ENCODE measurements at regions not wholly inside any gene's neighbourhood (a gene's known extent, or its start where the extent isn't known, plus 50 kb on each side); places are given as distances from the start of the nearest gene placed in this dataset.

GRCh38 chr5:162990856-162991497, 446.4 kb upstream of the CCNG1 start:
- Mint-ChIP-seq H3K27ac (no peak overlapping the region), H3K27me3 (no peaks in the 10 kb centered on the region), H3K9me3 (peaks cover 3% of the 10 kb centered on the region), H3K36me3 (ENCODE audit: low read depth) (no peaks in the 10 kb centered on the region), H3K4me3 (no peak overlapping the region), H3K4me1 (no peaks in the 10 kb centered on the region)
- intact Hi-C loops (cut with micrococcal nuclease), result no loop called here
- DNase-seq, result no peak

- Mint-ChIP-seq H3K4me1 (no peaks in the 10 kb centered on the region), H3K9me3 (peaks cover 3% of the 10 kb centered on the region), H3K4me3 (no peak overlapping the region), H3K27me3 (no peaks in the 10 kb centered on the region), H3K36me3 (ENCODE audit: low read depth) (no peaks in the 10 kb centered on the region), H3K27ac (no peak overlapping the region)
- no peak for DNase-seq
- intact Hi-C loops (cut with micrococcal nuclease), result no loop called here
Observed at GRCh38 chr5:162995568-162995967, 441.8 kb upstream of the CCNG1 start.

GRCh38 chr5:162996053-162996452, 441.3 kb upstream of the CCNG1 start:
- DNase-seq, result no peak
- Mint-ChIP-seq H3K9me3 (peaks cover 3% of the 10 kb centered on the region), H3K27ac (no peak overlapping the region), H3K4me1 (no peaks in the 10 kb centered on the region), H3K4me3 (no peak overlapping the region), H3K36me3 (ENCODE audit: low read depth) (no peaks in the 10 kb centered on the region), H3K27me3 (no peaks in the 10 kb centered on the region)
- intact Hi-C loops (cut with micrococcal nuclease), result no loop called here

GRCh38 chr5:163005949-163006348, 431.4 kb upstream of the CCNG1 start:
- no peak for DNase-seq
- Mint-ChIP-seq H3K27ac (no peak overlapping the region), H3K4me3 (no peak overlapping the region), H3K36me3 (ENCODE audit: low read depth) (no peaks in the 10 kb centered on the region), H3K4me1 (no peaks in the 10 kb centered on the region), H3K9me3 (peaks cover 4% of the 10 kb centered on the region), H3K27me3 (no peaks in the 10 kb centered on the region)
- intact Hi-C loops (cut with micrococcal nuclease), result no loop called here

GRCh38 chr5:163022582-163023128, 414.7 kb upstream of the CCNG1 start:
- Mint-ChIP-seq H3K4me1 (no peaks in the 10 kb centered on the region), H3K27ac (no peak overlapping the region), H3K4me3 (no peak overlapping the region), H3K27me3 (no peaks in the 10 kb centered on the region), H3K36me3 (ENCODE audit: low read depth) (no peaks in the 10 kb centered on the region), H3K9me3 (no peaks in the 10 kb centered on the region)
- intact Hi-C loops (cut with micrococcal nuclease), result no loop called here
- DNase-seq, result no peak

- Mint-ChIP-seq H3K27me3 (no peaks in the 10 kb centered on the region), H3K27ac (no peak overlapping the region), H3K4me3 (no peak overlapping the region), H3K9me3 (no peaks in the 10 kb centered on the region), H3K4me1 (no peaks in the 10 kb centered on the region), H3K36me3 (ENCODE audit: low read depth) (no peaks in the 10 kb centered on the region)
- intact Hi-C loops (cut with micrococcal nuclease), result no loop called here
- DNase-seq, result no peak
Observed at GRCh38 chr5:163023846-163024245, 413.5 kb upstream of the CCNG1 start.

- DNase-seq, result no peak
- Mint-ChIP-seq H3K4me3 (no peak overlapping the region), H3K36me3 (ENCODE audit: low read depth) (no peaks in the 10 kb centered on the region), H3K4me1 (no peaks in the 10 kb centered on the region), H3K27me3 (no peaks in the 10 kb centered on the region), H3K9me3 (no peaks in the 10 kb centered on the region), H3K27ac (no peak overlapping the region)
- intact Hi-C loops (cut with micrococcal nuclease), result no loop called here
Observed at GRCh38 chr5:163024936-163025335, 412.5 kb upstream of the CCNG1 start.

- Mint-ChIP-seq H3K27ac (no peak overlapping the region), H3K27me3 (no peaks in the 10 kb centered on the region), H3K9me3 (peaks cover 5% of the 10 kb centered on the region), H3K4me3 (no peak overlapping the region), H3K4me1 (no peaks in the 10 kb centered on the region), H3K36me3 (ENCODE audit: low read depth) (no peaks in the 10 kb centered on the region)
- intact Hi-C loops (cut with micrococcal nuclease), result no loop called here
- no peak for DNase-seq
Observed at GRCh38 chr5:163033656-163034055, 403.7 kb upstream of the CCNG1 start.

- H3K27ac Mint-ChIP-seq, result no peak overlapping the region
- no peaks in the 10 kb centered on the region for H3K27me3 Mint-ChIP-seq
- intact Hi-C loops (cut with micrococcal nuclease), result no loop called here
- no peak for DNase-seq
- H3K4me3 Mint-ChIP-seq, result no peak overlapping the region
- H3K36me3 Mint-ChIP-seq (ENCODE audit: low read depth), result no peaks in the 10 kb centered on the region
- no peaks in the 10 kb centered on the region for H3K9me3 Mint-ChIP-seq
- no peaks in the 10 kb centered on the region for H3K4me1 Mint-ChIP-seq
Observed at GRCh38 chr5:163041254-163041653, 396.1 kb upstream of the CCNG1 start.

GRCh38 chr5:163079618-163080017, 357.8 kb upstream of the CCNG1 start:
- Mint-ChIP-seq H3K4me1 (no peaks in the 10 kb centered on the region), H3K27ac (no peak overlapping the region), H3K9me3 (peaks cover 14% of the 10 kb centered on the region), H3K4me3 (no peak overlapping the region), H3K36me3 (ENCODE audit: low read depth) (no peaks in the 10 kb centered on the region), H3K27me3 (no peaks in the 10 kb centered on the region)
- intact Hi-C loops (cut with micrococcal nuclease), result no loop called here
- no peak for DNase-seq

GRCh38 chr5:163089230-163089629, 348.2 kb upstream of the CCNG1 start:
- no peak for DNase-seq
- Mint-ChIP-seq H3K4me3 (no peak overlapping the region), H3K27me3 (no peaks in the 10 kb centered on the region), H3K9me3 (no peaks in the 10 kb centered on the region), H3K36me3 (ENCODE audit: low read depth) (no peaks in the 10 kb centered on the region), H3K27ac (no peak overlapping the region), H3K4me1 (no peaks in the 10 kb centered on the region)
- intact Hi-C loops (cut with micrococcal nuclease), result no loop called here

GRCh38 chr5:163089926-163090325, 347.5 kb upstream of the CCNG1 start:
- DNase-seq, result no peak
- Mint-ChIP-seq H3K9me3 (no peaks in the 10 kb centered on the region), H3K4me3 (no peak overlapping the region), H3K4me1 (no peaks in the 10 kb centered on the region), H3K27ac (no peak overlapping the region), H3K27me3 (no peaks in the 10 kb centered on the region), H3K36me3 (ENCODE audit: low read depth) (no peaks in the 10 kb centered on the region)
- intact Hi-C loops (cut with micrococcal nuclease), result no loop called here

GRCh38 chr5:163094492-163095180, 342.8 kb upstream of the CCNG1 start:
- no peaks in the 10 kb centered on the region for H3K9me3 Mint-ChIP-seq
- no peak overlapping the region for H3K27ac Mint-ChIP-seq
- H3K4me3 Mint-ChIP-seq, result no peak overlapping the region
- no peaks in the 10 kb centered on the region for H3K4me1 Mint-ChIP-seq
- DNase-seq, result no peak
- H3K27me3 Mint-ChIP-seq, result no peaks in the 10 kb centered on the region
- no peaks in the 10 kb centered on the region for H3K36me3 Mint-ChIP-seq (ENCODE audit: low read depth)
- intact Hi-C loops (cut with micrococcal nuclease), result no loop called here

- no peak for DNase-seq
- intact Hi-C loops (cut with micrococcal nuclease), result no loop called here
- Mint-ChIP-seq H3K4me3 (no peak overlapping the region), H3K4me1 (no peaks in the 10 kb centered on the region), H3K27ac (no peak overlapping the region), H3K27me3 (no peaks in the 10 kb centered on the region), H3K9me3 (peaks cover 4% of the 10 kb centered on the region), H3K36me3 (ENCODE audit: low read depth) (no peaks in the 10 kb centered on the region)
Observed at GRCh38 chr5:163104464-163104863, 332.9 kb upstream of the CCNG1 start.

GRCh38 chr5:163105456-163105855, 331.9 kb upstream of the CCNG1 start:
- intact Hi-C loops (cut with micrococcal nuclease), result no loop called here
- Mint-ChIP-seq H3K4me3 (no peak overlapping the region), H3K27ac (no peak overlapping the region), H3K4me1 (no peaks in the 10 kb centered on the region), H3K27me3 (no peaks in the 10 kb centered on the region), H3K9me3 (peaks cover 4% of the 10 kb centered on the region), H3K36me3 (ENCODE audit: low read depth) (no peaks in the 10 kb centered on the region)
- DNase-seq, result no peak
